CD4-positive, alpha-beta T cell (primary cell): ENCODE measurements at regions not wholly inside any gene's neighbourhood (a gene's known extent, or its start where the extent isn't known, plus 50 kb on each side); places are given as distances from the start of the nearest gene placed in this dataset.

Source experiments
- ATAC-seq: fragments of 200-7000 bp; cut with Tn5 transposase; one replicate; pipeline ENCODE4 v1.10.0; 2022; ENCODE audit warnings: mild to moderate bottlenecking; ENCODE audit not compliant: poor library complexity
- CTCF ChIA-PET: fragments of 350-600 bp; sonication (Branson Sonifier 250); formaldehyde crosslinking; loops from one replicate; lab custom pipeline; 2021; ENCODE audit warnings: antibody characterized with exemption, inconsistent platforms; lab: Charles Lee
- POLR2A ChIA-PET: fragments of 350-600 bp; sonication (Branson Sonifier 250); formaldehyde crosslinking; loops from one replicate; lab custom pipeline; 2021; ENCODE audit warnings: antibody characterized with exemption, inconsistent platforms; lab: Charles Lee
- DNase-seq, 14 experiments: peaks; one replicate each; pipeline ENCODE4 v3.0.0-alpha.2; 2013 to 2020; ENCODE audit warnings: mixed read lengths in 2 of 14
- H3K27ac ChIP-seq, 2 donors: one replicate each; pipeline versions ENCODE4 v1.5.1 to v1.7.0; 2013; ENCODE audit warnings: low read length in 2 of 2, low read depth in 1 of 2, mild to moderate bottlenecking in 1 of 2
- H3K27me3 ChIP-seq, 2 experiments: 1 replicate in 1 of 2; 2 replicates in 1 of 2; pipeline versions ENCODE4 v1.6.1 to v1.7.0; 2013; ENCODE audit warnings: low read length in 2 of 2, control low read depth in 1 of 2, mild to moderate bottlenecking in 1 of 2, moderate library complexity in 1 of 2; ENCODE audit not compliant: insufficient read depth in 2 of 2, control insufficient read depth in 1 of 2
- H3K36me3 ChIP-seq: one replicate; pipeline ENCODE4 v1.6.1; 2013; ENCODE audit warnings: low read length, control low read depth; ENCODE audit not compliant: insufficient read depth
- H3K4me1 ChIP-seq: one replicate; pipeline ENCODE4 v1.6.1; 2013; ENCODE audit warnings: low read length, control low read depth; ENCODE audit not compliant: insufficient read depth
- H3K4me3 ChIP-seq: one replicate; pipeline ENCODE4 v1.5.1; 2013; ENCODE audit warnings: mild to moderate bottlenecking, low read length, moderate library complexity
- H3K9me3 ChIP-seq, 2 experiments: 1 replicate in 1 of 2; 2 replicates in 1 of 2; pipeline versions ENCODE4 v1.6.1 to v1.7.0; 2013; ENCODE audit warnings: low read length in 2 of 2, mild to moderate bottlenecking in 2 of 2, control low read depth in 1 of 2, moderate library complexity in 1 of 2; ENCODE audit not compliant: control insufficient read depth in 1 of 2, insufficient read depth in 1 of 2
- H3K27ac Mint-ChIP-seq: one replicate; pipeline ENCODE4 v1.8.0; 2020; ENCODE audit warnings: mixed read lengths
- H3K27me3 Mint-ChIP-seq: one replicate; pipeline ENCODE4 v1.8.0; 2021; ENCODE audit warnings: mixed read lengths
- H3K36me3 Mint-ChIP-seq: one replicate; pipeline ENCODE4 v1.8.0; 2021; ENCODE audit warnings: low read depth, mixed read lengths
- H3K4me1 Mint-ChIP-seq: one replicate; pipeline ENCODE4 v1.8.0; 2021; ENCODE audit warnings: low read depth, mixed read lengths
- H3K4me3 Mint-ChIP-seq: one replicate; pipeline ENCODE4 v1.8.0; 2020; ENCODE audit warnings: mild to moderate bottlenecking, mixed read lengths
- H3K9me3 Mint-ChIP-seq: one replicate; pipeline ENCODE4 v1.8.0; 2020; ENCODE audit warnings: mixed read lengths
- intact Hi-C, 2 experiments: fragments of 100-400 bp; cut with DNase I in 1 of 2; cut with micrococcal nuclease in 1 of 2; formaldehyde crosslinking; loops; one replicate each; pipeline versions ENCODE4 v1.15.1 to v1.9.0; 2023 to 2025; cut with DNase I, micrococcal nuclease
- TF ChIP-seq, protein P1 (sequence below): fragments of 200-600 bp; IDR thresholded peaks from one replicate; pipeline ENCODE4 v1.8.0; 2022; ENCODE audit warnings: antibody characterized with exemption, mild to moderate bottlenecking

DNA sequence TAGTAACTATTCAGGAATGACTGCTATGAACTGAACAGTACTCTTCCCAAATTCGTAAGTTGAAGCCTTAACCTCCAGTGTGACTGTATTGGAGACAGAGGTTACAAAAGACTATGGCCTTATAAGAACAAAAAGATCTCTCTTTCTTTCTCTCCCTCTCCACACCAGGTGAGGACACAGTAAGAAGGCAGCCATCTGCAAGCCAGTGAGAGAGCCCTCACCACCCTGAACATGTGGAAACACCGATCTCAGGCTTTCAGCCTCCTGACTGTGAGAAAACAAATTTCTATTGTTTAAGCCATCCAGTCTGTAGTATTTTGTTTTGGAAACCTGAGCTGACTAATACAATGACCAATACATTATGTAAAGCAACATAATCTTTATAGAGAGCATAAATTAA lies 888.9 kb downstream of the SLITRK1 start:
- Mint-ChIP-seq H3K27me3 (no peaks in the 10 kb centered on the region), H3K4me1 (no peaks in the 10 kb centered on the region), H3K36me3 (no peaks in the 10 kb centered on the region), H3K4me3 (no peak overlapping the region), H3K9me3 (no peaks in the 10 kb centered on the region), H3K27ac (no peak overlapping the region)
- ATAC-seq (no peak), DNase-seq (no peak)
- Histone ChIP-seq H3K9me3 (peaks cover 0 to 3% of the 10 kb centered on the region in 2 experiments), H3K4me1 (no peaks in the 10 kb centered on the region), H3K36me3 (no peaks in the 10 kb centered on the region), H3K27me3 (no peaks in the 10 kb centered on the region), H3K4me3 (no peak overlapping the region), H3K27ac (no peak overlapping the region)
- ChIA-PET POLR2A (no interaction called here), CTCF (no interaction called here)
- intact Hi-C loops: no loop called here
- TF ChIP-seq, protein P1, sequence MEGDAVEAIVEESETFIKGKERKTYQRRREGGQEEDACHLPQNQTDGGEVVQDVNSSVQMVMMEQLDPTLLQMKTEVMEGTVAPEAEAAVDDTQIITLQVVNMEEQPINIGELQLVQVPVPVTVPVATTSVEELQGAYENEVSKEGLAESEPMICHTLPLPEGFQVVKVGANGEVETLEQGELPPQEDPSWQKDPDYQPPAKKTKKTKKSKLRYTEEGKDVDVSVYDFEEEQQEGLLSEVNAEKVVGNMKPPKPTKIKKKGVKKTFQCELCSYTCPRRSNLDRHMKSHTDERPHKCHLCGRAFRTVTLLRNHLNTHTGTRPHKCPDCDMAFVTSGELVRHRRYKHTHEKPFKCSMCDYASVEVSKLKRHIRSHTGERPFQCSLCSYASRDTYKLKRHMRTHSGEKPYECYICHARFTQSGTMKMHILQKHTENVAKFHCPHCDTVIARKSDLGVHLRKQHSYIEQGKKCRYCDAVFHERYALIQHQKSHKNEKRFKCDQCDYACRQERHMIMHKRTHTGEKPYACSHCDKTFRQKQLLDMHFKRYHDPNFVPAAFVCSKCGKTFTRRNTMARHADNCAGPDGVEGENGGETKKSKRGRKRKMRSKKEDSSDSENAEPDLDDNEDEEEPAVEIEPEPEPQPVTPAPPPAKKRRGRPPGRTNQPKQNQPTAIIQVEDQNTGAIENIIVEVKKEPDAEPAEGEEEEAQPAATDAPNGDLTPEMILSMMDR: no peak

DNA sequence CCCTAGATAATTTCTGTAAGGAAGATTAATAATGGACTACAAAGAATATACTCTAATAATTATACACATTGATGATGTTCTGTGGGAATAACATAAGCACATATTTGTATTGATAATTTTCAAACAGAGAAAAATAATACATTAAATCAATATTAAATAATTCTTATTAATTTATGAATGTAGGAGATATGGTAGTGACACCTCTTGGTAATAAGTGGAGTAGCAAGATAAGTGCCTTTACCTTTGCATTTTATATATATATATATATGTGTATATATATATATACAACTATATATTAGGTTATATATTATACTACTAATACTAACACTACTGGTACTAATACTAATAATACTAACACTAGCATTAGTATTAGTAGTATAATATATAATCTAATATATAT lies 905.8 kb downstream of the SLITRK1 start:
- ChIA-PET CTCF (no interaction called here), POLR2A (no interaction called here)
- no peak overlapping the region for H3K27ac ChIP-seq
- H3K27me3 ChIP-seq: no peaks in the 10 kb centered on the region
- TF ChIP-seq, protein P1: no peak
- no peak overlapping the region for H3K4me3 Mint-ChIP-seq
- no peaks in the 10 kb centered on the region for H3K36me3 ChIP-seq
- H3K4me3 ChIP-seq: no peak overlapping the region
- no peaks in the 10 kb centered on the region for H3K4me1 ChIP-seq
- H3K9me3 Mint-ChIP-seq: peaks cover 2% of the 10 kb centered on the region
- no peaks in the 10 kb centered on the region for H3K27me3 Mint-ChIP-seq
- H3K27ac Mint-ChIP-seq: no peak overlapping the region
- DNase-seq (no peak), ATAC-seq (no peak)
- intact Hi-C loops: no loop called here
- no peaks in the 10 kb centered on the region for H3K9me3 ChIP-seq
- no peaks in the 10 kb centered on the region for H3K36me3 Mint-ChIP-seq
- H3K4me1 Mint-ChIP-seq: no peaks in the 10 kb centered on the region

DNA sequence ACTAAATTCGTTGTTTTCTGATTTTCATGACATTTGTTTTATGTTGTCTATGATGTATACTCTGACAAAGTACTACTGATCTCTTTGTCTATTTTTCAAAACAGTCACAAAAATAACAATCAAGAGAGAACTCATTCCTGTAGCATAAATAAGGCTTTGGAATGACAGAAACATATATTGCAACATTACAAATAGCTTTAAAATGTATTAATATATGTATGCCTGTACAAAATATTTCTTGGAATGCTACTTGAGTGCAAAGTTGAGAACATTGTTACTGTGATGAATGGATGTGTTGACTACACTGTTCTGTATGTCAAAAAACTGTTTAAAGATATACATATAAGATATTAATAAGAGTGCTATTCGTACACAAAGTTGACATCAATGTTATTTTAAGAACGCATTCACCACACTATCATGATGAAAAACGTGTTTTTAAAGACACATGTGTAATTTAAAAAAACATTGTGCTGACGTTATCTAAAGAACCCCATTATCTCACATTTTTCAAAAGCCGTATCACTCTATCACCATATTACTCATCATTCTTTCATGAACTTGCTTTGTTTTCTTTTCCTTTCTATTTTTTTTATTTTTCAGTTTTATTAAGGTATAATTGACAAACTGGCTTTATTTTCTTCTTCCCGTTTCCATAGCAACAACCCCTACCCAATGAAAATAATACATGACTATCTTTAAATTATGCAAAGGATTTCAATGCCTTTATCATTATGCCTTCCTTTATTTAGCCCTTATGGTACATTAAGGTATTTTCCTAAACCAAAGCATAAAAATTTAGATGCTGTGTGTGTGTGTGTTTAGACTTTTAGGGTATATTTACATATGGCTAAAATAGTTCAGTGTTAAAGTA lies 918.8 kb downstream of the SLITRK1 start:
- Mint-ChIP-seq H3K4me3 (no peak overlapping the region), H3K36me3 (no peaks in the 10 kb centered on the region), H3K9me3 (peaks cover 3% of the 10 kb centered on the region), H3K27ac (no peak overlapping the region), H3K27me3 (no peaks in the 10 kb centered on the region), H3K4me1 (no peaks in the 10 kb centered on the region)
- Histone ChIP-seq H3K4me3 (no peak overlapping the region), H3K27ac (no peak overlapping the region), H3K9me3 (no peaks in the 10 kb centered on the region), H3K4me1 (no peaks in the 10 kb centered on the region), H3K27me3 (no peaks in the 10 kb centered on the region), H3K36me3 (no peaks in the 10 kb centered on the region)
- CTCF ChIA-PET: no interaction called here
- TF ChIP-seq, protein P1: no peak
- no peak for ATAC-seq
- POLR2A ChIA-PET: no interaction called here
- no peak for DNase-seq
- intact Hi-C loops: no loop called here
